ENCODE measurements at regions not wholly inside any gene's neighbourhood (a gene's known extent, or its start where the extent isn't known, plus 50 kb on each side); places are given as distances from the start of the nearest gene placed in this dataset.
A peak's percentile ranks its signal among the peaks of the same experiment; 100 is the strongest.

- FAIRE-seq, result no peak
Observed at GRCh38 chr11:90912631-90913030, 689.8 kb upstream of the CHORDC1 start.

GRCh38 chr11:90911192-90911591 lies 688.3 kb upstream of the CHORDC1 start:
- no peak for FAIRE-seq

- FAIRE-seq, result no peak
Observed at GRCh38 chr11:90908074-90908473, 685.2 kb upstream of the CHORDC1 start.

DNA sequence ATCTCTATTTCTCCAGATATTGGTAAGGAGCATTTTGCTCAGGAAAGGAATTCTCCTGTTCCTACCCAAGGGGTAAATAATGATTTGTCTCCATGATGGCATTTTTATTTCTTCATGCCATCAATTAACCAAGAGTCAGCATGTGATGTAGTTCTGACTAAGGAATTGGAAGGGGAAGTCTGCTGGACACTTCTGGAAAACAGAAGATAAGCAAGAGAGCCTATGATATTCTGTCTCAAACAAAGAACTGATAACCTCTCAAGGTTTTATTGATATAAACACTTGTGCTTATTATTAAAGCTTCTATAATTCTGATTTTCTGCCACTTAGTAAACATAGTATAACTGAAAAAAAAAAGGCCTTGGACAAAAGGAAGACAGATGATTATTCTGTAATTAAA lies 673.0 kb upstream of the CHORDC1 start:
- no peak for FAIRE-seq

DNA sequence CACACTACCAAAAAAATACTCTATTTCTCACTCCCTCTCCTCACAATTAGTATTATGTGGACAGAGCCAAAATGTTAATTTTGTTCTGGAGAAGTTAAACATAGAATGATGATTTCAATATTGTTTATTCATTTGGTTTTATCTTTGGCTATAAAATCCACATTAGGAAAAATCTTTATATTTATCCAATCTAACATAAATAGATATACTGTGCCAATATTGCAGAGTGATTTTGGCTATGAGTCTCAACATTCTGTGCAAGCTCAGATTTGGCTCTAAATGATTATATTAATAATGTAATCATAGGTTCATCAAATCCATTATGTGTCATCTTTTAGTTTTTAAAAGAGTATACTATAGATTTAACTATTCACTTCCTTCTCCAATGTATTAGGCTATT lies 667.5 kb upstream of the CHORDC1 start:
- FAIRE-seq, result no peak

- peak; percentile 97 for FAIRE-seq
Observed at GRCh38 chr11:90884181-90884580, 661.3 kb upstream of the CHORDC1 start.

DNA sequence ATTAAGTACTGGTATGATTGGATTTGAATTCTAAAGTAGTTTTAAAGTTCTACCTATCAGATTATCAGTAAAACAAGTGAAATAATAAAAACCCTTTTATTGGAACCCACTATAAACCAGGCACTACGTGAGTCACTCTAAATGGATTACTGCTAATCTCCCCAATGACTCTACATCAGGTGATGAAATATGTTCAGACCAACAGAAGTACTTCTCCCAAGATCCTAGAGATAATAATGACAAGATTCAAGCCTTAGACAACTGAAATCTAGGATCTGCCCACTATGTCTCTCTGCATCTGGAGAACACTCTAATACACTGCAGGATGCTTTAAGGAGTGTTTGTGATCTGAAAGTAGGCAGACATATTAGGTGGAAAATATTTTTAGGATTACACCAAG lies 652.1 kb upstream of the CHORDC1 start:
- no peak for FAIRE-seq

DNA sequence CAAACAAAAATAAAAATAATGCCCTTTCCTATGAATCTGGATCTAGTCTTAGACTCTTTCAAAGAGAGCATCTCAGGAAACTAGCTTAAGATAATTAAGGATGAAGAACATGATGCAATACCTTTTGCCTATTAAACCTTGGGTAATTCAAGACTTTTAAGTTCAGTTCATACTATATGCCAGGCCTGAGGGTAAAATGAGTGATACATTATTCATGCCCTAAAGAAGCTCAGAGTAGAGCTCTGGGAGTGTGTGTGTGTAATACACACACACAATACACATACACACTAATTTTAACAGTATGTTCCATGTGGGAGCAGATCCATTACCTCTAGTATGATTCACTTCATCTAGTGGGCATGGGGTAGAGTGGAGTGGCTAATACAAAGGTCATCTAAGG lies 651.4 kb upstream of the CHORDC1 start:
- no peak for FAIRE-seq

DNA sequence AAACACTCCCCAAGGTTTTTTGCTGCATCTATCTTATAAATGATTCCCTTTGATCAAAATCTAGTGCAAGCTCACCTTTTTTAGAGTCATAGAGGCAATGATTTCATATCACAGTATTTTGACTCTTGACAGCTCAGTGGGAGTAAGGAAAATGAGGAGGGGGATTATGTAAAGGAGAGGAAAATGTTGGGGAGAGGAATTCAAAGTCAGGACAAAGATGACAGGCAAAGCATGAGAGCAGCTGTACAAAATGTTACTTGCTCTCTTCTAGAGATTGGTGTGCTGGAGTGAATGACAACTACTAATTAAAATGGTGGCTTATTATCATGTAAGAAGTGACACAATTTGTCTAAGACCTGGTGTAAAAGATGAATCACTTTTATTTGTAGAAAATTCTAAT lies 644.6 kb upstream of the CHORDC1 start:
- FAIRE-seq, result no peak

- no peak for FAIRE-seq
Observed at GRCh38 chr11:90856790-90857189, 633.9 kb upstream of the CHORDC1 start.

GRCh38 chr11:90855531-90855930 lies 632.7 kb upstream of the CHORDC1 start:
- FAIRE-seq, result no peak

DNA sequence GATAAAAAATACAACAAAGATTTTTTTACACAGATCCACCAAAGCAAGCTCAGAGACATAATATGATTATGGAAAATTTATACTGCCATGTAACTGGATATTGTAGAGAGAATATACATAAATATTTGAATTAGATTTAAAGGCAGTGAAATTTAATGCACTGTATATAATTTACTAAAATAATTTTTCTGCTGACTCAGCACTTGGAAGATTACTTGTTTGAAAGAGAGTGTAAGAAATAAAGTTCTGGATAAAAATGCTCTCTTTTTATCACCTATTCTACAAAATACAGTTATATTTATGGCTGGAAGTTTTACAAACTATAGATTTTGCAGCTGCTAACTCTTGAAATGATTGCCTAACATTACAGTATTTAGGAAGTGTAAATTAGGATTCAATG lies 628.3 kb upstream of the CHORDC1 start:
- no peak for FAIRE-seq

GRCh38 chr11:90849312-90849711 lies 626.5 kb upstream of the CHORDC1 start:
- no peak for FAIRE-seq

- no peak for FAIRE-seq
Observed at GRCh38 chr11:90847268-90847886, 624.5 kb upstream of the CHORDC1 start.

DNA sequence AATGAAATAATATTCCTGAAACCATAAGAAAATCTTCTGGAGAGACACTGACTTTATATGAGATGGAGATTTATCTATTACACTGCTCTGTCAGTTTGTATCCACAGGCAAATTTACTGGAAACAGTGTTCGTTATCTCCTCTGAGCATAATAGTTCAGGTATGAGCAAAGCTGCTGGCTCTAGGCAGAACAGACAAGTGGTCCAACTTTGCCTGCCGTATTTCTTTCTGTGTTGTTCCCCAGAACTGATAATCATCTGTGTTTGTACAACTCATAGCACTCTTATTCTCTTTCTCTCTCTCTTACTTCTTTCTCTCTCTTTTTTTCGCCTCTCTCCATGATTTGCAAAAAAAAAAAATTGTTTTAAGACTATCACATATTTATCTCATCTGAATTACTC lies 623.8 kb upstream of the CHORDC1 start:
- no peak for FAIRE-seq

DNA sequence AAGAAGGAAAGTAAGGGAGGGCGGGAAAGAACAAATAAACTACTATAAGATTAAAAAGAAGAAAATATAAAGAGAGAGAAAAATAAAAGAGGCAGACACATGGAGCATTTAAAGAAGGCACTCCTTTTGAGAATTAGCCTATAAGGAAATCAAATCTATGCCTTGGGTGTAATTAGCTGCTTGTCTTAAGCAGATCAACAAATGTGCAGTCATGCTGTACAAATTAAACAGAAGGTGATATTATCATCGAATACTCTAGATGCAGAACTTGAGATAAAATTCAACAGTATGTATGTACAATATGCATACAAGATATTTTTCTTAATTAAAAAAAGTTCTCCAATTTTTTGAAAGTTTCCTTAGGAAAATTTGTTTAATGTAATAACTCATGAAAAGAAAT lies 623.0 kb upstream of the CHORDC1 start:
- FAIRE-seq, result no peak

GRCh38 chr11:90845126-90845525 lies 622.3 kb upstream of the CHORDC1 start:
- FAIRE-seq, result no peak

DNA sequence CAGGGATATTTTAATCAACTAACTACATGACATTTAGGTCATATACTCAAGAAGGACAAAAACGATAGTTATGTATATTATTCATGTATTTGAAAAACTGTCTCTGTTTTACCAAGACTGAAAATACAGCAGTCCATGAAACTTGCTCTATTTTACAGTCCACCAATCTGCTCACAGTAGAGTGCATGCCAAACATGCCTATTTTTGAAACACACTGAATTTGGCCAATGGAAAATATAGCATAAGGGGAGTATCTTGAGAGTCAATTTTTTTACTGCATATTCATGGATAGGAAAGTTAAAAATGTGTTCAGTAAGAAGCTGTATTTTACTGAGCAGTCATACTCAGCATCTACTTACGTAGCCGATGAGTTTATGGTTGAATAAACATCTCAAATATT lies 621.2 kb upstream of the CHORDC1 start:
- no peak for FAIRE-seq

DNA sequence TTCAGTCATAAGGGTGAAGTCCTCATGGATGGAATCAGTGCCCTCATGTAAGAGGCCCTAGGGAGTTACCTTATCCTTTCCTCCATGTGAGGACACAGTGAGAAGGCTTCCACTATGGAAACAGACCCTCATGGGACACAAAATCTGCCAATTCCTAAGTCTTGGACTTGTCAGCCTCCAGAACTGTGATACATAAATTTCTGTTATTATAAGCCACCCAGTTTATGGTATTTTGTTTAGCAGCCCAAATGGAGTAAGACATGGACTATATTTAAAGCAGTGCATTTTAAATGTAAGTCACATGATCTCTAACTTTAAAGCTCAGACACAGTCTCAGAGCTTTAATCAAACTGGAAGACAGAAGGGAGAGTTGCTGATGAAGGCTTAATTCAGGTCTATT lies 619.8 kb upstream of the CHORDC1 start:
- FAIRE-seq, result no peak

DNA sequence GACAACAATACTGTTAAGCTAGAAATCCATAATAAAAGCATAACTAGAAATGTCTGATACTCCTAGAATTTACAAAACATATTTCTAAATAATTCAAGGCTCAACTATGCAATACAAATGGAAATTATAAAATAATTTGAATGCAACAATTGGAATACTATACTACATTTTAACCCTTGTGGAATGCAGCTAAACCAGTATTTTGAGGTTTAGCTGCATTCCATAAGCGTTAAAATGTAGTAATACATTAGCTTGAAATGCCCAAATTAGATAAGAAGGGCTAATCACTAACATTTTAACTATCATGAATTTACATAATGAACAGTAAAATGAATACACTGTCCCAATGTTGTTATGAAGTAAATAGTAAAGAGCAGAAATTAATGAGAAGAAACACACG lies 617.2 kb upstream of the CHORDC1 start:
- FAIRE-seq, result no peak

GRCh38 chr11:90836031-90836430 lies 613.2 kb upstream of the CHORDC1 start:
- FAIRE-seq, result no peak

DNA sequence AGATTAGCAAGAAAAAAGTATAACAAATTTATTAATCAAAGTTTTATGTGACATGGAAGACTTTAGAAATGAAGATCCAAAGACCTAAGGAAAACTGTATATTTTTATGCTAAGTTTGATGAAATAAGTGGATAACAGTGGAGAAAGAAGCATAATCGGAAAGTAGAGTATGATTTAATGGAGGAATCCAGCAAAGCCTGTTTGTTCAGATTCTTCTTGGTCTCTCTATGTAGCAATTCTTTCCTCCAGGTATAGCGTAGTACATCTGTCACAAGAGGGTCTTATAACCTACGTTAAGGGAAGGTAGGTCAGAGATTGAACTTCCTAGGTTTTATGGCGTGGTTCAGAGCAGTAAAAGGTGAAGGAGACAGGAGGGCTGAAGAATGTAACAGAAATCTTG lies 600.6 kb upstream of the CHORDC1 start:
- no peak for FAIRE-seq

GRCh38 chr11:90822996-90823395 lies 600.1 kb upstream of the CHORDC1 start:
- FAIRE-seq, result no peak

DNA sequence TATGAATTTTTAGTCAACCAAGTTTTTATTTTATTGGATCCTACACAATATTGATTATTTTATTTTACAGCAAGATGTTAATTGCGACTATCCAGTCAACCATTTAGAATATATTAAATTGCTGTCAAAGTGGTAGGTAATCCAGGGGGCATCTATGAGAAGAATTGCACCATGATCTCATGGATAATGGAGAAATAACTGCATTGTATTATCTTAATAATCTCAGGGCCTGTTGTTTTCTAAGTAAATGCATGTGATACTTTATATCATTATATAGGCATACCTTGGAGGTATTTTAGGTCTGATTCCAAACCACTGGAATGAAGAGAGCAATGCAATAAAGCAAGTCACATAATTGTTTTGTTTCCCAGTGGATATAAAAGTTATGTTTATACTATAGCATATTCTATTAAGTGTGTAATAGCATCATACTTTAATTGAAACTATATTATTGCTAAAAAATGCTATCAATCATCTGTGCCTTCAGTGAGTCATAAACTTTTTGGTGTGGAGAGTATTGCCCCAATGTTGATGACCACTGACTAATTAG lies 595.4 kb upstream of the CHORDC1 start:
- no peak for FAIRE-seq

DNA sequence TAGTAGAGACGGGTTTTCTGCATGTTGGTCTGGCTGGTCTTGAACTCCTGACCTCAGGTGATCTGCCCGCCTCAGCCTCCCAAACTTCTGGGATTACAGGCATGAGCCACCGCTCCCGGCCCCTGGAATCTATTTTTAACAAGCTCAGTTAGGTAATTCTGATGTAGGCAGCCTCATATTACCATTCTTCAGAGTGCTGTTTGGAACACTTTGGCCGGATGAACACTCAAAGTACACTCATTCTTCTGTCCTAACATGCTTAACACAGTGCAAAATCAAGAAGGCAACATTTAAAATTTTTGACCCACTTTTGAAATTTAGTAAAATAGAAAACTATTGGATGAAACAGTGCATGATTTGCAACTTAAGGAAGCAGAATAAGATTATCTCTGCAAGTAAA lies 586.7 kb upstream of the CHORDC1 start:
- FAIRE-seq, result no peak

Measured in A204.1 (cell line).